Suprapubic skin (tissue), 4 donors: ENCODE measurements at regions not wholly inside any gene's neighbourhood (a gene's known extent, or its start where the extent isn't known, plus 50 kb on each side); places are given as distances from the start of the nearest gene placed in this dataset.

Experiments
- DNase-seq, 2 donors: peaks; one replicate each; pipeline ENCODE4 v3.0.0-alpha.2; 2019; ENCODE audit warnings: low spot score in 2 of 2
- H3K27ac ChIP-seq: fragments of 200-600 bp; sonication (generic); one replicate; pipeline ENCODE4 v1.5.1; 2019
- H3K27me3 ChIP-seq: fragments of 200-600 bp; sonication (generic); one replicate; pipeline ENCODE4 v1.5.1; 2019
- H3K36me3 ChIP-seq: fragments of 200-600 bp; sonication (generic); one replicate; pipeline ENCODE4 v1.5.1; 2019
- H3K4me1 ChIP-seq: fragments of 200-600 bp; sonication (generic); one replicate; pipeline ENCODE4 v1.5.1; 2019
- H3K4me3 ChIP-seq: fragments of 200-600 bp; sonication (generic); one replicate; pipeline ENCODE4 v1.5.1; 2019; ENCODE audit warnings: mild to moderate bottlenecking
- H3K9me3 ChIP-seq: fragments of 200-600 bp; sonication (generic); one replicate; pipeline ENCODE4 v1.5.1; 2019
- CTCF ChIP-seq, 2 donors: fragments of 200-600 bp in 1 of 2; fragments of 450-650 bp in 1 of 2; sonication (generic) in 1 of 2; IDR thresholded peaks; one replicate each; pipeline ENCODE4 v1.5.1; 2016 to 2019; ENCODE audit warnings: antibody characterized with exemption in 2 of 2, mild to moderate bottlenecking in 1 of 2, moderate library complexity in 1 of 2
- EP300 ChIP-seq: sonication (generic); formaldehyde crosslinking; IDR thresholded peaks from one replicate; pipeline ENCODE4 v1.6.1; 2017; ENCODE audit warnings: antibody characterized with exemption
- POLR2A ChIP-seq, 2 donors: fragments of 450-650 bp; IDR thresholded peaks; one replicate each; pipeline ENCODE4 v1.6.1; 2017; ENCODE audit warnings: antibody characterized with exemption in 2 of 2, mild to moderate bottlenecking in 2 of 2, moderate library complexity in 2 of 2
- POLR2AphosphoS5 ChIP-seq, 3 donors: sonication (generic); formaldehyde crosslinking; IDR thresholded peaks; one replicate each; pipeline ENCODE4 v1.6.1; 2017; ENCODE audit warnings: antibody characterized with exemption in 3 of 3
- WGBS: methylation state at CpG from one replicate; pipeline ENCODE4 v1.1.5; 2018; 5-methylcytosine and 5-hydroxymethylcytosine counted together

GRCh38 chr11:19437760-19438159, 197.0 kb upstream of the E2F8 start:
- TF ChIP-seq EP300 (no peak), POLR2A (IDR thresholded peaks at IDR 0.05) (no peak), POLR2AphosphoS5 (IDR thresholded peaks at IDR 0.05) (no peak), CTCF (IDR thresholded peaks at IDR 0.05) (no peak)
- no peaks in the 10 kb centered on the region for H3K27me3 ChIP-seq
- 43% methylated on average over 1 of the region's 1 CpG for WGBS
- no peak overlapping the region for H3K27ac ChIP-seq
- peaks cover 8% of the 10 kb centered on the region for H3K4me1 ChIP-seq
- H3K9me3 ChIP-seq = no peaks in the 10 kb centered on the region
- H3K36me3 ChIP-seq = no peaks in the 10 kb centered on the region
- H3K4me3 ChIP-seq = no peak overlapping the region
- no peak for DNase-seq

- peaks cover 1% of the 10 kb centered on the region for H3K27me3 ChIP-seq
- no peak overlapping the region for H3K4me3 ChIP-seq
- no peak overlapping the region for H3K27ac ChIP-seq
- H3K4me1 ChIP-seq = peaks cover 4% of the 10 kb centered on the region
- TF ChIP-seq CTCF (IDR thresholded peaks at IDR 0.05) (no peak), POLR2A (IDR thresholded peaks at IDR 0.05) (no peak), EP300 (no peak), POLR2AphosphoS5 (IDR thresholded peaks at IDR 0.05) (no peak)
- no peaks in the 10 kb centered on the region for H3K9me3 ChIP-seq
- no peak for DNase-seq
- H3K36me3 ChIP-seq = no peaks in the 10 kb centered on the region
Measured at GRCh38 chr11:19436932-19437331, 196.2 kb upstream of the E2F8 start.

DNA sequence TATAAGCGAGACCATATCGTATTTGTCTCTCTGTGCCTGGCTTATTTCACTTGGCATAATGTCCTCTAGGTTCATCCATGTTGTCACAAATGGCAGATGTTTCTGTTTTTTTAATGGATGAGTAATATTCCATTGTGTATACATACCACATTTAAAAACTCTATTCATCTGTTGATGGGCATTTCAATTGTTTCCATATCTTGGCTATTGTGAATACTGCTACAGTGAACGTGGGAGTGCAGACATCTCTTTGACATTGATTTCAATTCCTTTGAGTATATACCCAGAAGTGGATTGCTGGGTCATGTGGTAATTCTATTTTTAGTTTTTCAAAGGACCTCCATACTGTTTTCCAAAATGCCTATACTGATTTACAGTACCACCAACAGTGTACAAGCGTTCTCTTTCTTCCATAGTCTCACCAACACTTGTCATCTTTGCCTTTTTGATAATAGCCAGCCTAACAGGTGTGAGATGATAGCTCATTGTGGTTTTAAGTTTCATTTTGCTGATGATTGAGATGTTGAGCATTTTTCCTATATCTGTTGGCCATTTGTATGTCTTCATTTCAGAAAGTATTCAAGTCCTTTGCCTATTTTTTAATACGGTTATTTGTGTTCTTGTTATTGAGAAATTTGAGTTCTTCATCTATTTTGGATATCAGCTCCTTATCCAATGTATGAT, 194.7 kb upstream of the E2F8 start:
- no peaks in the 10 kb centered on the region for H3K36me3 ChIP-seq
- no peak overlapping the region for H3K27ac ChIP-seq
- no peak for DNase-seq
- TF ChIP-seq EP300 = no peak
- no peak for TF ChIP-seq CTCF (IDR thresholded peaks at IDR 0.05)
- TF ChIP-seq POLR2A (IDR thresholded peaks at IDR 0.05) = no peak
- TF ChIP-seq POLR2AphosphoS5 (IDR thresholded peaks at IDR 0.05) = no peak
- H3K4me3 ChIP-seq = no peak overlapping the region
- peaks cover 1% of the 10 kb centered on the region for H3K4me1 ChIP-seq
- no peaks in the 10 kb centered on the region for H3K9me3 ChIP-seq
- peaks cover 5% of the 10 kb centered on the region for H3K27me3 ChIP-seq
- WGBS = 90% methylated on average over 5 of the region's 5 CpGs

DNA sequence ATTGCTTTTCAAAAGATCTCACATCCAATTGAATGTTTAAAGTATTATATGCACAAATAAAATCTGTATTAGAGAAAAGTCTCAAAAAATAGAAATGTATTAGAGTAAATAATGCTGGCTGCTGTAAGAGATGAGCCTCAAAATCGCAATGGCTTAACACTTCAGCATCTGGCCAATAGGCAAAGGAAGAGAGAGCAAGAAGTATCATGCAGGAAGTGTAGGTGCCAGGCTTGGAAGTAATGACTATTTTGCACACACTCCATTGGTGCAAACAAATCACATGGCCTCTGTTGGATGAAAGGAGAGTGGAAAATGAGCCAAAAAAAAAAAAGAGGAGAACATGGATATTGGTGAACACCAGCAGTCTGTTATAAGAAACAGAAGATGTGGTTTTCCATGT, 193.0 kb upstream of the E2F8 start:
- DNase-seq = no peak
- Histone ChIP-seq H3K4me3 (no peak overlapping the region), H3K27me3 (peaks cover 5% of the 10 kb centered on the region), H3K9me3 (no peaks in the 10 kb centered on the region), H3K4me1 (peaks cover 7% of the 10 kb centered on the region), H3K27ac (no peak overlapping the region), H3K36me3 (no peaks in the 10 kb centered on the region)
- WGBS = 69% methylated on average over 1 of the region's 1 CpG
- no peak for TF ChIP-seq POLR2A (IDR thresholded peaks at IDR 0.05)
- TF ChIP-seq POLR2AphosphoS5 (IDR thresholded peaks at IDR 0.05) = no peak
- TF ChIP-seq EP300 = no peak
- no peak for TF ChIP-seq CTCF (IDR thresholded peaks at IDR 0.05)

DNA sequence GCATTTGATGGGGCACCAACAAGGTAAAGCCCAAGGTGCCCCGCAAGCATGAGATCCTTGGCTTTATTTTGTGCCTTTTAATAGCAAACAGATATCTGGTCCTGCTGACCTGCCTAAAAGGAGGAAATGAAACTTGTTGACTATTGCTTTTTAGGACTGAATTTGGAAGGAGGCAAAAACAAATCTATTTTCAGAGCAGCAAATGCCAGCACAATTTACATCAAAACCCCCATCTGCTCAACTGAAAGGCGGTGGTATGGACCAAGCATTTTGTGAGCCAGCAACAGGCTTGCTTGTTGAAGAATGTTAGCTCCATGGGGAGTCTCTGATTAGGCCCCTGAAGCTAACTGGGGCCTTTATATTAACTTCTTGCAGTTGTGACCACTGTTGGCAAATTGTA, 192.6 kb upstream of the E2F8 start:
- no peak for DNase-seq
- H3K36me3 ChIP-seq = no peaks in the 10 kb centered on the region
- H3K27ac ChIP-seq = no peak overlapping the region
- TF ChIP-seq POLR2A (IDR thresholded peaks at IDR 0.05) (no peak), CTCF (IDR thresholded peaks at IDR 0.05) (no peak)
- WGBS = 71% methylated on average over 2 of the region's 2 CpGs
- H3K4me3 ChIP-seq = no peak overlapping the region
- H3K9me3 ChIP-seq = no peaks in the 10 kb centered on the region
- H3K4me1 ChIP-seq = peaks cover 7% of the 10 kb centered on the region
- peaks cover 5% of the 10 kb centered on the region for H3K27me3 ChIP-seq
